Caco-2 (cell line): ENCODE measurements at regions not wholly inside any gene's neighbourhood (a gene's known extent, or its start where the extent isn't known, plus 50 kb on each side); places are given as distances from the start of the nearest gene placed in this dataset.

Source experiments
- BruUV-seq: library from RNA; stranded (reverse); fragments of 400-500 nt; replicated peaks from 2 replicates; lab custom pipeline; 2021; lab: Mats Ljungman, UMichigan
- CTCF ChIA-PET: fragments of 300-600 bp; sonication (Branson Sonifier 250); formaldehyde crosslinking; loops from one replicate; lab custom pipeline; 2022; ENCODE audit warnings: antibody characterized with exemption; lab: Charles Lee
- POLR2A ChIA-PET: fragments of 300-600 bp; sonication (Branson Sonifier 250); formaldehyde crosslinking; loops from one replicate; lab custom pipeline; 2022; ENCODE audit warnings: antibody characterized with exemption; lab: Charles Lee
- DNase-seq, 2 experiments: peaks; one replicate each; pipeline versions ENCODE4 v3.0.0 to v3.0.0-alpha.2; 2020 to 2022
- H3K27me3 ChIP-seq: replicated peaks from 2 replicates; pipeline ENCODE4 v1.6.0; 2011; ENCODE audit warnings: low read length; ENCODE audit not compliant: control insufficient read depth, insufficient read depth
- H3K36me3 ChIP-seq: 2 replicates; pipeline ENCODE4 v1.5.1; 2011; ENCODE audit warnings: low read length; ENCODE audit not compliant: control insufficient read depth, insufficient read depth
- H3K4me1 ChIP-seq: fragments of 250-450 bp; sonication (Bioruptor Pico); 2 replicates; pipeline ENCODE4 v1.5.1; 2020; ENCODE audit warnings: mild to moderate bottlenecking
- H3K4me3 ChIP-seq: 2 replicates; pipeline ENCODE4 v1.5.1; 2011; ENCODE audit warnings: low read depth, mild to moderate bottlenecking, control low read depth, low read length
- H3K9me3 ChIP-seq: fragments of 250-450 bp; sonication (Bioruptor Pico); 2 replicates; pipeline ENCODE4 v1.5.1; 2020; ENCODE audit warnings: mild to moderate bottlenecking, moderate library complexity
- H3K27ac Mint-ChIP-seq: one replicate; pipeline ENCODE4 v1.8.0; 2022; ENCODE audit warnings: mixed read lengths; ENCODE audit not compliant: unreplicated experiment
- H3K27me3 Mint-ChIP-seq: one replicate; pipeline ENCODE4 v1.8.0; 2022; ENCODE audit warnings: mixed read lengths; ENCODE audit not compliant: insufficient read depth, unreplicated experiment
- H3K36me3 Mint-ChIP-seq: one replicate; pipeline ENCODE4 v1.8.0; 2022; ENCODE audit warnings: mild to moderate bottlenecking, mixed read lengths; ENCODE audit not compliant: insufficient read depth, unreplicated experiment
- H3K4me1 Mint-ChIP-seq: one replicate; pipeline ENCODE4 v1.8.0; 2022; ENCODE audit warnings: low read depth, mixed read lengths; ENCODE audit not compliant: unreplicated experiment
- H3K4me3 Mint-ChIP-seq: one replicate; pipeline ENCODE4 v1.8.0; 2022; ENCODE audit warnings: mild to moderate bottlenecking, moderate library complexity, mixed read lengths; ENCODE audit not compliant: unreplicated experiment
- H3K9me3 Mint-ChIP-seq: one replicate; pipeline ENCODE4 v1.8.0; 2022; ENCODE audit warnings: mixed read lengths; ENCODE audit not compliant: unreplicated experiment
- CTCF ChIP-seq, 2 experiments: fragments of 200-600 bp in 1 of 2; IDR thresholded peaks; 1 replicate in 1 of 2; 2 replicates in 1 of 2; pipeline versions ENCODE4 v1.5.1 to v1.8.0; 2011 to 2022; ENCODE audit warnings: antibody characterized with exemption in 1 of 2, control low read depth in 1 of 2, inconsistent platforms in 1 of 2, low read depth in 1 of 2, low read length in 1 of 2, mild to moderate bottlenecking in 1 of 2, moderate library complexity in 1 of 2; ENCODE audit not compliant: insufficient read depth in 1 of 2, severe bottlenecking in 1 of 2, unreplicated experiment in 1 of 2
- intact Hi-C: fragments of 100-400 bp; cut with micrococcal nuclease; formaldehyde crosslinking; loops from one replicate; pipeline ENCODE4 v1.10.0; 2022; ENCODE audit not compliant: unreplicated experiment

GRCh38 chr18:26714739-26715138, 150.8 kb downstream of the AQP4 start:
- intact Hi-C loops: no loop called here
- Histone ChIP-seq H3K9me3 (no peaks in the 10 kb centered on the region), H3K4me3 (no peak overlapping the region), H3K36me3 (no peaks in the 10 kb centered on the region), H3K27me3 (no peaks in the 10 kb centered on the region), H3K4me1 (no peaks in the 10 kb centered on the region)
- CTCF ChIA-PET: no interaction called here
- Mint-ChIP-seq H3K4me1 (peaks cover 6% of the 10 kb centered on the region), H3K9me3 (no peaks in the 10 kb centered on the region), H3K27ac (no peak overlapping the region), H3K4me3 (no peak overlapping the region), H3K36me3 (no peaks in the 10 kb centered on the region), H3K27me3 (peaks cover 7% of the 10 kb centered on the region)
- POLR2A ChIA-PET: no interaction called here
- no peak for TF ChIP-seq CTCF (IDR thresholded peaks at IDR 0.05; ENCODE audit: insufficient read depth in 1 of 2, low read depth in 1 of 2, low read length in 1 of 2, severe bottlenecking in 1 of 2, unreplicated experiment in 1 of 2)
- BruUV-seq: no TSS peak
- DNase-seq: no peak

- intact Hi-C loops: no loop called here
- no TSS peak for BruUV-seq
- no peak overlapping the region for H3K4me3 Mint-ChIP-seq
- no peaks in the 10 kb centered on the region for H3K36me3 ChIP-seq
- POLR2A ChIA-PET: no interaction called here
- no peaks in the 10 kb centered on the region for H3K9me3 ChIP-seq
- peaks cover 10% of the 10 kb centered on the region for H3K27me3 Mint-ChIP-seq
- no peak for TF ChIP-seq CTCF (IDR thresholded peaks at IDR 0.05; ENCODE audit: insufficient read depth in 1 of 2, low read depth in 1 of 2, low read length in 1 of 2, severe bottlenecking in 1 of 2, unreplicated experiment in 1 of 2)
- peaks cover 6% of the 10 kb centered on the region for H3K4me1 Mint-ChIP-seq
- DNase-seq: no peak
- CTCF ChIA-PET: no interaction called here
- no peaks in the 10 kb centered on the region for H3K36me3 Mint-ChIP-seq
- no peaks in the 10 kb centered on the region for H3K27me3 ChIP-seq
- H3K4me3 ChIP-seq: no peak overlapping the region
- H3K9me3 Mint-ChIP-seq: no peaks in the 10 kb centered on the region
- no peaks in the 10 kb centered on the region for H3K4me1 ChIP-seq
- no peak overlapping the region for H3K27ac Mint-ChIP-seq
These were observed 153.8 kb downstream of the AQP4 start for GRCh38 chr18:26711756-26712155.

GRCh38 chr18:26710470-26711096, 154.9 kb downstream of the AQP4 start:
- Histone ChIP-seq H3K4me3 (no peak overlapping the region), H3K27me3 (no peaks in the 10 kb centered on the region), H3K9me3 (no peaks in the 10 kb centered on the region), H3K4me1 (no peaks in the 10 kb centered on the region), H3K36me3 (no peaks in the 10 kb centered on the region)
- no peak overlapping the region for H3K4me3 Mint-ChIP-seq
- ChIA-PET CTCF (no interaction called here), POLR2A (no interaction called here)
- intact Hi-C loops: no loop called here
- H3K27me3 Mint-ChIP-seq: peaks cover 8% of the 10 kb centered on the region
- H3K27ac Mint-ChIP-seq: no peak overlapping the region
- TF ChIP-seq CTCF (IDR thresholded peaks at IDR 0.05; ENCODE audit: insufficient read depth in 1 of 2, low read depth in 1 of 2, low read length in 1 of 2, severe bottlenecking in 1 of 2, unreplicated experiment in 1 of 2): no peak
- no TSS peak for BruUV-seq
- DNase-seq: no peak
- no peaks in the 10 kb centered on the region for H3K9me3 Mint-ChIP-seq
- H3K36me3 Mint-ChIP-seq: no peaks in the 10 kb centered on the region
- H3K4me1 Mint-ChIP-seq: peaks cover 6% of the 10 kb centered on the region
